Thoracic aorta (tissue), 2 donors: ENCODE measurements at regions not wholly inside any gene's neighbourhood (a gene's known extent, or its start where the extent isn't known, plus 50 kb on each side); places are given as distances from the start of the nearest gene placed in this dataset.

Experiments used
- ATAC-seq: fragments of 150-250 bp; one replicate; pipeline ENCODE4 v1.8.0; 2017; ENCODE audit warnings: low read depth; ENCODE audit not compliant: insufficient number of reproducible peaks, low FRiP score
- DNase-seq: peaks from one replicate; pipeline ENCODE4 v3.0.0-alpha.2; 2020; ENCODE audit warnings: low spot score
- H3K27ac ChIP-seq, 2 donors: fragments of 200-600 bp; sonication (generic); 1 replicate in 1 of 2; 2 replicates in 1 of 2; pipeline ENCODE4 v1.5.1; 2016; ENCODE audit warnings: mild to moderate bottlenecking in 2 of 2, moderate library complexity in 2 of 2
- H3K27me3 ChIP-seq: fragments of 200-600 bp; sonication (generic); replicated peaks from 2 replicates; pipeline ENCODE4 v1.6.0; 2016; ENCODE audit warnings: mild to moderate bottlenecking; ENCODE audit not compliant: insufficient read depth
- H3K36me3 ChIP-seq: fragments of 200-600 bp; sonication (generic); one replicate; pipeline ENCODE4 v1.5.1; 2016
- H3K4me1 ChIP-seq, 2 donors: fragments of 200-600 bp; sonication (generic); 1 replicate in 1 of 2; 2 replicates in 1 of 2; pipeline versions ENCODE4 v1.5.1 to v1.6.0; 2016; ENCODE audit warnings: low read depth in 2 of 2, mild to moderate bottlenecking in 1 of 2; ENCODE audit not compliant: control insufficient read depth in 1 of 2
- H3K4me3 ChIP-seq: fragments of 200-600 bp; sonication (generic); 2 replicates; pipeline ENCODE4 v1.5.1; 2016; ENCODE audit warnings: mild to moderate bottlenecking
- H3K9me3 ChIP-seq: fragments of 200-600 bp; sonication (generic); 2 replicates; pipeline ENCODE4 v1.5.1; 2016
- CTCF ChIP-seq: fragments of 200-600 bp; sonication (generic); IDR thresholded peaks from one replicate; pipeline ENCODE4 v1.5.1; 2019; ENCODE audit warnings: antibody characterized with exemption

- ATAC-seq (no peak), DNase-seq (no peak)
- Histone ChIP-seq H3K36me3 (no peaks in the 10 kb centered on the region), H3K27ac (no peak overlapping the region), H3K27me3 (no peaks in the 10 kb centered on the region), H3K4me1 (no peaks in the 10 kb centered on the region), H3K4me3 (no peak overlapping the region), H3K9me3 (no peaks in the 10 kb centered on the region)
- no peak for TF ChIP-seq CTCF
Observed at GRCh38 chr3:148202386-148202785, 495.3 kb upstream of the AGTR1 start.

- DNase-seq (no peak), ATAC-seq (no peak)
- Histone ChIP-seq H3K9me3 (no peaks in the 10 kb centered on the region), H3K4me1 (no peaks in the 10 kb centered on the region), H3K4me3 (no peak overlapping the region), H3K27ac (no peak overlapping the region), H3K27me3 (no peaks in the 10 kb centered on the region), H3K36me3 (no peaks in the 10 kb centered on the region)
- no peak for TF ChIP-seq CTCF
Observed at GRCh38 chr3:148203297-148204010, 494.2 kb upstream of the AGTR1 start.

- H3K4me3 ChIP-seq: no peak overlapping the region
- no peaks in the 10 kb centered on the region for H3K36me3 ChIP-seq
- no peaks in the 10 kb centered on the region for H3K4me1 ChIP-seq
- H3K27ac ChIP-seq: no peak overlapping the region
- DNase-seq (no peak), ATAC-seq (no peak)
- TF ChIP-seq CTCF: no peak
- no peaks in the 10 kb centered on the region for H3K9me3 ChIP-seq
- H3K27me3 ChIP-seq: no peaks in the 10 kb centered on the region
Observed at GRCh38 chr3:148204131-148204530, 493.6 kb upstream of the AGTR1 start.

GRCh38 chr3:148205977-148206376 is 491.7 kb upstream of the AGTR1 start:
- Histone ChIP-seq H3K9me3 (no peaks in the 10 kb centered on the region), H3K36me3 (no peaks in the 10 kb centered on the region), H3K4me1 (no peaks in the 10 kb centered on the region), H3K4me3 (no peak overlapping the region), H3K27me3 (no peaks in the 10 kb centered on the region), H3K27ac (no peak overlapping the region)
- TF ChIP-seq CTCF: no peak
- DNase-seq (no peak), ATAC-seq (no peak)

- TF ChIP-seq CTCF: no peak
- no peak overlapping the region for H3K27ac ChIP-seq
- H3K36me3 ChIP-seq: no peaks in the 10 kb centered on the region
- H3K9me3 ChIP-seq: no peaks in the 10 kb centered on the region
- ATAC-seq (no peak), DNase-seq (no peak)
- H3K4me1 ChIP-seq: no peaks in the 10 kb centered on the region
- H3K4me3 ChIP-seq: no peak overlapping the region
- no peaks in the 10 kb centered on the region for H3K27me3 ChIP-seq
Observed at GRCh38 chr3:148206446-148206845, 491.3 kb upstream of the AGTR1 start.
